ENCODE measurements at regions not wholly inside any gene's neighbourhood (a gene's known extent, or its start where the extent isn't known, plus 50 kb on each side); places are given as distances from the start of the nearest gene placed in this dataset.
"Not testable (repeated sequence)": the region's sequence is repeated elsewhere in the genome, so short reads cannot be mapped to it uniquely, and the experiment has no call there.

DNA sequence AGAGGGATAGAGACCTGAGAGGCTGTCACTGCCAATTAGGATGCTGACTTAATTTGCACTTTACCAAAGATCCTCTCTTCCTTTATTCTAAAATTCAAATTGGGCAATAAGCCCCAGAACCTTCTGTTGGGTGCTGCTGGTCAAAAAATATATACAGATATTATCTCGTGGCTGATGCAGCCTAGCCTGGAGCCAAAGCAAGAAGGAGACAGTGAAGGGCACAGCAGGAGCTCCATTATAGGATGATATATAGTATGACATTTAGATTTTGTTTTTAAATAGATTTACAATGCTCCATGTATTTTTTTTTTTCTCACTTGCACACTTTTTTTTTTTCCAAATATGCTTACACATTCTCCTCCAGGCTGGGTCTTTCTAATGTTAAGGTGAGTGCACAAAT lies 579.3 kb downstream of the PIK3C3 start:
- H3K4me3 ChIP-seq (ENCODE audit: control insufficient read depth, low read depth, low read length), result no peak overlapping the region
- no peak for TF ChIP-seq CTCF (IDR thresholded peaks at IDR 0.05; ENCODE audit: control insufficient read depth, insufficient read depth, low read depth, low read length, missing control alignments)
- no peak for DNase-seq (ENCODE audit: low read depth)

- no peak overlapping the region for H3K4me3 ChIP-seq (ENCODE audit: control insufficient read depth, low read depth, low read length)
- DNase-seq (ENCODE audit: low read depth), result no peak
- TF ChIP-seq CTCF (IDR thresholded peaks at IDR 0.05; ENCODE audit: control insufficient read depth, insufficient read depth, low read depth, low read length, missing control alignments), result no peak
These were observed 579.0 kb downstream of the RIT2 start for GRCh38 chr18:42536442-42536841.

GRCh38 chr18:42537291-42537690 lies 578.2 kb downstream of the RIT2 start:
- no peak for DNase-seq (ENCODE audit: low read depth)

GRCh38 chr18:42544901-42545300 lies 570.6 kb downstream of the RIT2 start:
- TF ChIP-seq CTCF (IDR thresholded peaks at IDR 0.05; ENCODE audit: control insufficient read depth, insufficient read depth, low read depth, low read length, missing control alignments), result no peak
- no peak overlapping the region for H3K4me3 ChIP-seq (ENCODE audit: control insufficient read depth, low read depth, low read length)
- DNase-seq (ENCODE audit: low read depth), result no peak

More at GRCh38 chr18:42537291-42537690, 578.2 kb downstream of the RIT2 start:
- TF ChIP-seq CTCF (IDR thresholded peaks at IDR 0.05; ENCODE audit: control insufficient read depth, insufficient read depth, low read depth, low read length, missing control alignments), result no peak
- H3K4me3 ChIP-seq (ENCODE audit: control insufficient read depth, low read depth, low read length), result no peak overlapping the region

GRCh38 chr18:42545825-42546224 lies 569.7 kb downstream of the RIT2 start:
- no peak for DNase-seq (ENCODE audit: low read depth)
- no peak overlapping the region for H3K4me3 ChIP-seq (ENCODE audit: control insufficient read depth, low read depth, low read length)
- no peak for TF ChIP-seq CTCF (IDR thresholded peaks at IDR 0.05; ENCODE audit: control insufficient read depth, insufficient read depth, low read depth, low read length, missing control alignments)

DNA sequence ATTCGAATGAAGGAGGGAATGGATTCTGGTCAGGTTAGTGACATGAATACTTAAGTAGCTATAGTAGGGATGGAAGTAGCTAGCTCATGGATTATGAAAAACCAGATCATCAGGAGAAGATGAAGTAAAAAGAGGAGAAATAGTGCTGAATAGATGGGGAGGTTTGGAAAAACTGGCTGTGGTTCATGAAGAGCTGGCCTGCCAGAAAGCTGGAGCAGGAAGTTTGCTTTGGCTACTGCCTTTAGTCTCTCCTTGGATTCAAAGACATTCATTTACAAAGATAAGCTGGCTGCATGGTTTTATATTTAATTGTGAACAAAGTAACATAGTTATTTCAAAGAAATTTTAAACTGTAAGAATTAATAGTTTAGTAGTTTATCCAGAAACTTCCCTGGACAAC lies 567.0 kb downstream of the RIT2 start:
- no peak for TF ChIP-seq CTCF (IDR thresholded peaks at IDR 0.05; ENCODE audit: control insufficient read depth, insufficient read depth, low read depth, low read length, missing control alignments)
- no peak overlapping the region for H3K4me3 ChIP-seq (ENCODE audit: control insufficient read depth, low read depth, low read length)

GRCh38 chr18:42549596-42549995 lies 565.9 kb downstream of the RIT2 start:
- no peak for DNase-seq (ENCODE audit: low read depth)
- TF ChIP-seq CTCF (IDR thresholded peaks at IDR 0.05; ENCODE audit: control insufficient read depth, insufficient read depth, low read depth, low read length, missing control alignments), result no peak
- no peak overlapping the region for H3K4me3 ChIP-seq (ENCODE audit: control insufficient read depth, low read depth, low read length)

More for the DNA sequence above, 567.0 kb downstream of the RIT2 start:
- no peak for DNase-seq (ENCODE audit: low read depth)

- DNase-seq (ENCODE audit: low read depth); H3K4me3 ChIP-seq (ENCODE audit: control insufficient read depth, low read depth, low read length): not testable (repeated sequence)
These were observed 562.9 kb downstream of the RIT2 start for GRCh38 chr18:42552559-42552958.

Data from AG09309 (cell line).